Activated CD4-positive, alpha-beta T cell treated with anti-CD3 and anti-CD28 coated beads for 36 hours (primary cell): ENCODE measurements at regions not wholly inside any gene's neighbourhood (a gene's known extent, or its start where the extent isn't known, plus 50 kb on each side); places are given as distances from the start of the nearest gene placed in this dataset.

Source experiments
- ATAC-seq: fragments of 200-7000 bp; cut with Tn5 transposase; one replicate; pipeline ENCODE4 v1.10.0; 2021; ENCODE audit warnings: mild to moderate bottlenecking, moderate library complexity
- CTCF ChIA-PET: fragments of 350-600 bp; sonication (Branson Sonifier 250); formaldehyde crosslinking; loops from one replicate; lab custom pipeline; 2021; ENCODE audit warnings: antibody characterized with exemption; lab: Charles Lee
- POLR2A ChIA-PET: fragments of 350-600 bp; sonication (Branson Sonifier 250); formaldehyde crosslinking; loops from one replicate; lab custom pipeline; 2021; ENCODE audit warnings: antibody characterized with exemption, inconsistent platforms; lab: Charles Lee
- DNase-seq: peaks from one replicate; pipeline ENCODE4 v3.0.0-alpha.2; 2020
- H3K27ac Mint-ChIP-seq: one replicate; pipeline ENCODE4 v1.8.0; 2021; ENCODE audit warnings: mixed read lengths
- H3K27me3 Mint-ChIP-seq: one replicate; pipeline ENCODE4 v1.8.0; 2021; ENCODE audit warnings: mixed read lengths
- H3K36me3 Mint-ChIP-seq: one replicate; pipeline ENCODE4 v1.8.0; 2021; ENCODE audit warnings: low read depth, mixed read lengths
- H3K4me1 Mint-ChIP-seq: one replicate; pipeline ENCODE4 v1.8.0; 2021; ENCODE audit warnings: mixed read lengths
- H3K4me3 Mint-ChIP-seq: one replicate; pipeline ENCODE4 v1.8.0; 2021; ENCODE audit warnings: mild to moderate bottlenecking, moderate library complexity, mixed read lengths
- H3K9me3 Mint-ChIP-seq: one replicate; pipeline ENCODE4 v1.8.0; 2021; ENCODE audit warnings: low read depth, mixed read lengths
- intact Hi-C, 2 experiments: fragments of 100-400 bp; cut with DNase I in 1 of 2; cut with micrococcal nuclease in 1 of 2; formaldehyde crosslinking; loops; one replicate each; pipeline versions ENCODE4 v1.14.2 to v1.15.1; 2022 to 2024; cut with DNase I, micrococcal nuclease

- DNase-seq (no peak), ATAC-seq (no peak)
- no peak overlapping the region for H3K4me3 Mint-ChIP-seq
- intact Hi-C loops: no loop called here
- H3K4me1 Mint-ChIP-seq: no peaks in the 10 kb centered on the region
- no peak overlapping the region for H3K27ac Mint-ChIP-seq
- peaks cover 9% of the 10 kb centered on the region for H3K27me3 Mint-ChIP-seq
- POLR2A ChIA-PET: no interaction called here
- H3K36me3 Mint-ChIP-seq: no peaks in the 10 kb centered on the region
- no peaks in the 10 kb centered on the region for H3K9me3 Mint-ChIP-seq
- CTCF ChIA-PET: no interaction called here
These were observed 400.4 kb upstream of the THBS1 start for GRCh38 chr15:39180483-39180933.

DNA sequence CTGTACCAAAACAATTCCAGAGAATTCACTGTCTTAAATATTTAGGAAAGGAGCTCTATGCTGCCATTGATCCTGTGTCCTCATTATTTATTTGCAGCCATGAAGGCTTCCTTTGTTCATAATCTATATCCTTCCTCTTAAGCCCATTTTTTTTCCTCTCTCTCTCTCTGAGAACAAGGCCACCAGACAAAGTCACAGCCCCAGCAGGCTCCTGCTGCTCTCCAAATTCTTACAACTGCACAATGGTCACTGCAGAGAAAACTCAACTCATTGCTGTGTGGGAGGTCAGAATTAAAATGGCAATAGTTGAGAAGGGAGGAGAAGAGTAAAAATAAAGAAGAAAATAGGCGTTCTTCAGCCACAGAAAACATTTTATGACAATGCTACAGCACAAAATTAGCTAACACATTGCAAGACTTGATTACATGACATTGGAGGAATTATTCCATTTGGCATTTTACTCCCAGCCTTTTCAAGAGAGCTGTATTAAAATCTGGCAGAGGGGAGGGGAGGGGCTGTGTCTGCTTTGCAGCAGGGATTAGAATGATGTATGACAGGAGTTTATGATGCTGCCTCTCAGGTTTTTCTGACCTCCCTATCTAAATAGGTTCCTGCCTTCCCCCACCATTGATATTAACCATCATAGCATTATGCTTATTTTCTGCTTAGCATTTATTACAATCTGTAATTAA, 399.7 kb upstream of the THBS1 start:
- no peaks in the 10 kb centered on the region for H3K4me1 Mint-ChIP-seq
- H3K27ac Mint-ChIP-seq: no peak overlapping the region
- ATAC-seq: no peak
- POLR2A ChIA-PET: no interaction called here
- CTCF ChIA-PET: no interaction called here
- no peaks in the 10 kb centered on the region for H3K9me3 Mint-ChIP-seq
- H3K36me3 Mint-ChIP-seq: no peaks in the 10 kb centered on the region
- peaks cover 9% of the 10 kb centered on the region for H3K27me3 Mint-ChIP-seq
- intact Hi-C loops: no loop called here
- no peak for DNase-seq
- H3K4me3 Mint-ChIP-seq: no peak overlapping the region

DNA sequence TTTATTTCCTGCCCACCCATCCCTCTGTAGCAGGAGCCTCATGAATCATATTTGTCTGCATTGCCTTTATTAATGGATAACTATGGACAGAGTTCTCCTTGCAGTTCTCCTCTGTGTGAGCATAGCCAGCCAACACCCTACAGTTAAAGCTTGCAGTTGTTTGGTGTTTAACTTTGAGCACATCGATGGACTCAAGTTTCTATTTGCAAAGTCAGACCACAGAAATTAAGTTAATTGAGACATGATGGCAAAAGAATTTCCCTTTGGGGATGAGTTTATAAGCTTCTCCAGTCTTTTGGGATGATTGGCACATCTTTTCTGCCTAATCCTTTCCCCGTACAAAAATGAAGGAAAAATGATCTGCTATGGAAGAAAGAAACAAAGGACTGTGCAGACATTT, 398.9 kb upstream of the THBS1 start:
- ATAC-seq (no peak), DNase-seq (no peak)
- Mint-ChIP-seq H3K9me3 (no peaks in the 10 kb centered on the region), H3K36me3 (no peaks in the 10 kb centered on the region), H3K4me1 (no peaks in the 10 kb centered on the region), H3K27ac (no peak overlapping the region), H3K27me3 (peaks cover 13% of the 10 kb centered on the region), H3K4me3 (no peak overlapping the region)
- intact Hi-C loops: no loop called here
- ChIA-PET POLR2A (no interaction called here), CTCF (no interaction called here)

DNA sequence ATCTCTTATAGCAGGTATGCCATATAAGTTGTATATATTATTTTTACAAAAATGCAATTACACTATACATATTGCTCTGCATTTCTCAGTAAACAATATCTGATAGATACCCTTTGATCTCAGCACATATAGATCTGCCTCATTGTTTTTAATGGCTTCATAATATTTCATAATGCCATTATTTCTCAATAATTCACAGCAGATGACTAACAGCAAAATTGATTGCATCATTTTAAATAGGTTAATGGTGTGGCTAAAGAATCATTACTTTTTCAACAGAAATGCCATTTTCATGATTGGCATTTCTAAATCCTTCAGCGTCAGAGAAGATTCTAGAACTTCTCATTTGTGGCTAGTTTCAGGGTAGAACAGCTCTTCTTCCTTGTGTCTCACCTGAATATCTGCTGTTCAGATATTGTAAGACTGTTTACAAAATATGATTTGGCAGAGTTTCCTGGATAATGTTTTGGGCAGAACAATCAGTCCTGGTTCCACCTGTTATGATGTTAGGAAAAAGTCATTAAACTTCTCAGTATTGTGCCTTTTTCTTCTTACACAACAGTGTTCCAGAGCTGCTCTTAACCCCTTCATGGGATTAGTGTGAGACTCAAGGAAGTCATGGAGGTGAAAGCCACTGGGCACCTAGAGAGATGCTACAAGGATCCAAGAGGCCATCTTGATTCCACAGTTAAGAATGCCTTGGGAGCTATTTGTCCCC, 397.6 kb upstream of the THBS1 start:
- no peak for ATAC-seq
- DNase-seq: no peak
- intact Hi-C loops: no loop called here
- CTCF ChIA-PET: interaction anchor here (1.1 kb wide), 1 partner anchor 12 kb away, joined by 3 read pairs; no protein-coding TSS in a partner anchor
- Mint-ChIP-seq H3K9me3 (no peaks in the 10 kb centered on the region), H3K27me3 (peaks cover 13% of the 10 kb centered on the region), H3K27ac (no peak overlapping the region), H3K36me3 (no peaks in the 10 kb centered on the region), H3K4me3 (no peak overlapping the region), H3K4me1 (no peaks in the 10 kb centered on the region)
- POLR2A ChIA-PET: no interaction called here

GRCh38 chr15:39184701-39185390, 396.0 kb upstream of the THBS1 start:
- Mint-ChIP-seq H3K27me3 (peaks cover 11% of the 10 kb centered on the region), H3K27ac (no peak overlapping the region), H3K36me3 (no peaks in the 10 kb centered on the region), H3K9me3 (no peaks in the 10 kb centered on the region), H3K4me1 (no peaks in the 10 kb centered on the region), H3K4me3 (no peak overlapping the region)
- intact Hi-C loops: no loop called here
- ChIA-PET CTCF (no interaction called here), POLR2A (no interaction called here)
- ATAC-seq (no peak), DNase-seq (no peak)

DNA sequence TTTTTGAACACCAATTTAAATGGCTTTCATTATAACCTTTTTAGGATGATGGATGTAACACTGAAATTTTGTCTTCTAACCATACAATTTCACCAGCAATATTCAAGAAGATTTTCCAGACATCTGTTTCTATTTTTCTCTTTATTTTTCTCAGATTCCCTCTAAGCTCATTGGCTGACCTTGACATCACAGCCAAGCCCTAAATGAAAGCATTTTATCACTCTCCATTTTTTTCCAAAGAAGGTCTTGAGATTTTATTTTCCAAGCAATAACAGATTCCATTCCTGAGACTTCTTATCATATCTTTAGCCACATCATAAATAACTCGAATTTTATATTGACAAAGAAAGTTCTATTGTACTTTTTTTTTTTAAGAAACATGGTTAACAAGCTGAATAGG, 392.6 kb upstream of the THBS1 start:
- Mint-ChIP-seq H3K4me1 (no peaks in the 10 kb centered on the region), H3K4me3 (no peak overlapping the region), H3K36me3 (no peaks in the 10 kb centered on the region), H3K9me3 (no peaks in the 10 kb centered on the region), H3K27me3 (peaks cover 9% of the 10 kb centered on the region), H3K27ac (no peak overlapping the region)
- DNase-seq: no peak
- intact Hi-C loops: no loop called here
- POLR2A ChIA-PET: no interaction called here
- no peak for ATAC-seq
- CTCF ChIA-PET: no interaction called here

DNA sequence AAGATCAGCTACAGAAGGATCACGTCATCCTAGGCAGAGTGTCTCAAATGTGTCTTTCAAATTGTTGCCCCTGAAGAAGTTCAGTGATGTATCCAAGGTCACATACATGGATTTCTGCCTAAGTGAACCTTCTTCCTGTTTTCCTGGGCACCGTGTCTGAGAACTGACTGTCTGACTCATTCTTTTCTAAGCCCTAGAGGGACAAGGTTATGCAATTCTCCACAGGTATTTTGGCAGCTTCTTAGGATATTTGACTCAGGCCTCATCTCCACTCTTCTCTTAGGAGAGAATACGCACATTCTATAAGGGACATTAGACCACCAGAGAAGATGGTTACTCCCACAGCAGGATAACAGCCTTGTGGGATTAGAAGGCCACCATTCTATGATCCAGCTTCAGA, 391.9 kb upstream of the THBS1 start:
- no peak for DNase-seq
- Mint-ChIP-seq H3K27ac (no peak overlapping the region), H3K4me3 (no peak overlapping the region), H3K36me3 (no peaks in the 10 kb centered on the region), H3K9me3 (no peaks in the 10 kb centered on the region), H3K27me3 (peaks cover 7% of the 10 kb centered on the region), H3K4me1 (no peaks in the 10 kb centered on the region)
- POLR2A ChIA-PET: no interaction called here
- CTCF ChIA-PET: interaction anchor here (0.7 to 0.8 kb wide), 2 partner anchors 17 to 305 kb away, joined by 3 read pairs; no protein-coding TSS in a partner anchor
- intact Hi-C loops: no loop called here
- ATAC-seq: no peak

- Mint-ChIP-seq H3K27ac (no peak overlapping the region), H3K9me3 (no peaks in the 10 kb centered on the region), H3K36me3 (no peaks in the 10 kb centered on the region), H3K27me3 (peaks cover 3% of the 10 kb centered on the region), H3K4me1 (no peaks in the 10 kb centered on the region), H3K4me3 (no peak overlapping the region)
- intact Hi-C loops: no loop called here
- ATAC-seq (no peak), DNase-seq (no peak)
- CTCF ChIA-PET: interaction anchor here (0.6 kb wide), 1 partner anchor 962 kb away, joined by 7 read pairs; no protein-coding TSS in a partner anchor
- POLR2A ChIA-PET: no interaction called here
These were observed 389.0 kb upstream of the THBS1 start for GRCh38 chr15:39191871-39192291.

GRCh38 chr15:39192351-39192750, 388.5 kb upstream of the THBS1 start:
- POLR2A ChIA-PET: no interaction called here
- CTCF ChIA-PET: interaction anchor here (0.6 kb wide), 1 partner anchor 962 kb away, joined by 7 read pairs; no protein-coding TSS in a partner anchor
- Mint-ChIP-seq H3K4me3 (no peak overlapping the region), H3K4me1 (no peaks in the 10 kb centered on the region), H3K27ac (no peak overlapping the region), H3K36me3 (no peaks in the 10 kb centered on the region), H3K9me3 (no peaks in the 10 kb centered on the region), H3K27me3 (peaks cover 3% of the 10 kb centered on the region)
- intact Hi-C loops: no loop called here
- no peak for ATAC-seq
- DNase-seq: no peak

DNA sequence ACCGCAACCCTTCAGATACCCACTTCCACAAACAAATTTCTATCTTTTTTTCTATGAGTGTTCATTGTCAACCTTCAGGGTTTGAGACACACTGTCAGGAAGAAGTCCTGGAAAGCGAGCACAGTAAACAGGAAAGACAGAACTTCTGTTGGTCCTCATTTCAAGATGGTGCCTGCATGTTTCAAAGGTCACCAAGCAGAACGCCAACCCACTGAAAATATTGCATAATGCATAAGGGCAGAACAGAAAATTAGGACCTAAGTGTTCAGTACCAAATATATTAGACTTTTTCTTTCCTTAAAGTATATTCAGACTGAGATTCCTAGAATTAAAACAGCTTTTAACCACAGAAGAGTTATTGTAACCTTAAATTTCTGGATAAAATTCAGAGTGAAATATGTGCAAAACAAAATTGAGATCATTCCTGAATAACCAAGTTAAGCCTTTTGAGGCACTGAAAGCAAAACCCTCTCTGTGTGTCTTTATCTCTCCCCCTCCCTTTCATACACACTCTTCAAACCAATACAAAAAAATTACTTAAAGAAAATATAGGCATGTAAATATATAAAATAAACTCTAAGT, 387.8 kb upstream of the THBS1 start:
- H3K4me3 Mint-ChIP-seq: no peak overlapping the region
- DNase-seq: no peak
- H3K27ac Mint-ChIP-seq: no peak overlapping the region
- H3K36me3 Mint-ChIP-seq: no peaks in the 10 kb centered on the region
- intact Hi-C loops: no loop called here
- POLR2A ChIA-PET: no interaction called here
- CTCF ChIA-PET: no interaction called here
- no peaks in the 10 kb centered on the region for H3K9me3 Mint-ChIP-seq
- no peak for ATAC-seq
- H3K4me1 Mint-ChIP-seq: no peaks in the 10 kb centered on the region
- peaks cover 3% of the 10 kb centered on the region for H3K27me3 Mint-ChIP-seq

- no peak for DNase-seq
- H3K4me1 Mint-ChIP-seq: no peaks in the 10 kb centered on the region
- H3K27me3 Mint-ChIP-seq: peaks cover 3% of the 10 kb centered on the region
- no peak for ATAC-seq
- no peak overlapping the region for H3K27ac Mint-ChIP-seq
- intact Hi-C loops: no loop called here
- H3K36me3 Mint-ChIP-seq: no peaks in the 10 kb centered on the region
- POLR2A ChIA-PET: no interaction called here
- CTCF ChIA-PET: no interaction called here
- H3K9me3 Mint-ChIP-seq: no peaks in the 10 kb centered on the region
- H3K4me3 Mint-ChIP-seq: no peak overlapping the region
These were observed 387.3 kb upstream of the THBS1 start for GRCh38 chr15:39193611-39194010.
